Cardiac muscle cell (in vitro differentiated cells and primary cell): ENCODE measurements at regions not wholly inside any gene's neighbourhood (a gene's known extent, or its start where the extent isn't known, plus 50 kb on each side); places are given as distances from the start of the nearest gene placed in this dataset.

Experiments used
- DNase-seq, 2 donors: peaks; one replicate each; pipeline versions ENCODE4 v3.0.0 to v3.0.0-alpha.2; 2010 to 2017; ENCODE audit warnings: low read depth in 1 of 2, low spot score in 1 of 2
- H3K27ac ChIP-seq: fragments of 200-600 bp; sonication (generic); 2 replicates; pipeline ENCODE4 v1.5.1; 2016
- H3K27me3 ChIP-seq: fragments of 200-600 bp; sonication (generic); 2 replicates; pipeline ENCODE4 v1.6.0; 2016; ENCODE audit warnings: control low read depth
- H3K36me3 ChIP-seq: fragments of 200-600 bp; sonication (generic); 2 replicates; pipeline ENCODE4 v1.5.1; 2016; ENCODE audit warnings: control low read depth
- H3K4me1 ChIP-seq: fragments of 200-600 bp; sonication (generic); 2 replicates; pipeline ENCODE4 v1.8.1; 2017; ENCODE audit warnings: low read depth, mild to moderate bottlenecking, mixed run types
- H3K4me3 ChIP-seq: fragments of 200-600 bp; sonication (generic); 2 replicates; pipeline ENCODE4 v1.5.1; 2016; ENCODE audit warnings: mild to moderate bottlenecking
- H3K9me3 ChIP-seq: fragments of 200-600 bp; sonication (generic); 2 replicates; pipeline ENCODE4 v1.5.1; 2017; ENCODE audit warnings: low read depth, mild to moderate bottlenecking, control low read depth
- CTCF ChIP-seq: IDR thresholded peaks from 2 replicates; pipeline ENCODE4 v1.5.1; 2012; ENCODE audit warnings: low read depth, mild to moderate bottlenecking, low read length

DNA sequence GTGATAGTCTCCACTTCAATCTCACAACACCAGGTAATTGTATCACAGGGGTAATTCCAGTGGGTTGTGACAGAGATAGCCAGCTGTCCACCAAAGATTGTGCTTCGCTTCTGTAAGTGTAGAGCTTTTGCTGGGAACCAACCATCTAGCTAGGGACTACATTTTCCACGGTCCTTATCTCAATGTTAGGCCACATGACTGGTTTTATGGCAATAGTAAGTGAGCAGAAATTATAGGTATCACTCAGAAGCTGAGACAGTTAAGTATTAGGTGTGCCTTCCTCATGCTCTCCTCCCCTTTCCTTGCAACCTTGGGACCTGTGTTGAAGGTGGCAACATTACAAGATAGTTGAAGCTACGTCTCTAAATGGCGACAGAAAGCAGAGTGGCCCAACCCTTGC is 108.8 kb upstream of the NALF2 start:
- Histone ChIP-seq H3K36me3 (no peaks in the 10 kb centered on the region), H3K27me3 (no peaks in the 10 kb centered on the region), H3K27ac (no peak overlapping the region), H3K4me3 (no peak overlapping the region), H3K4me1 (peaks cover 4% of the 10 kb centered on the region), H3K9me3 (no peaks in the 10 kb centered on the region)
- TF ChIP-seq CTCF = no peak
- no peak for DNase-seq

- peaks cover 4% of the 10 kb centered on the region for H3K4me1 ChIP-seq
- no peaks in the 10 kb centered on the region for H3K36me3 ChIP-seq
- no peaks in the 10 kb centered on the region for H3K27me3 ChIP-seq
- no peak for DNase-seq
- no peaks in the 10 kb centered on the region for H3K9me3 ChIP-seq
- H3K27ac ChIP-seq = no peak overlapping the region
- H3K4me3 ChIP-seq = no peak overlapping the region
- TF ChIP-seq CTCF = no peak
Observed at GRCh38 chrX:69389101-69389501, 115.0 kb upstream of the NALF2 start.

DNA sequence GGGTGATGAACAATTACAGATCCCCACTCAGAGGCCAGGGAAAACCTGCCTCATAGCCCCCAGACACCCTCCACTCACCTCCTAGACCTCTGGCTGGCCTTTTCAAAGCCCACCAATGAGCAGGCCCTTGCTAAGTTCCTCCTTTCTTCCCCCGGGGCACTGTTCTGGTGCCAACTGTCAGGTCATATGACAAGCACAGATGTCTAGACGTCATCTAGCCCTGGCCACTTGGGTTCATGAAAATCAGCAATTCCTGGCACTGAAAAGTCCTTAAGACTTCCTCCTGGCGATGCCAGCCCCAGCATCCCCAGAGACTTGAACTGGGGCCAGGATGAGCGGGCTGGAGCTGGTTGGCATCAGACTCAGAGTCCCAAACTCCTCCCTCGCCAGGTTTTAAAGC is 115.6 kb upstream of the NALF2 start:
- Histone ChIP-seq H3K9me3 (no peaks in the 10 kb centered on the region), H3K36me3 (no peaks in the 10 kb centered on the region), H3K27ac (no peak overlapping the region)

GRCh38 chrX:69387567-69388487 is 116.3 kb upstream of the NALF2 start:
- Histone ChIP-seq H3K9me3 (no peaks in the 10 kb centered on the region), H3K36me3 (no peaks in the 10 kb centered on the region), H3K27me3 (no peaks in the 10 kb centered on the region), H3K4me1 (peaks cover 4% of the 10 kb centered on the region), H3K4me3 (no peak overlapping the region), H3K27ac (no peak overlapping the region)
- peak; percentile 60 to 72 for DNase-seq
- peak; percentile 67 for TF ChIP-seq CTCF

More for the DNA sequence above, 115.6 kb upstream of the NALF2 start:
- no peak for DNase-seq
- H3K4me3 ChIP-seq = no peak overlapping the region
- H3K27me3 ChIP-seq = no peaks in the 10 kb centered on the region
- H3K4me1 ChIP-seq = peaks cover 4% of the 10 kb centered on the region
- no peak for TF ChIP-seq CTCF

DNA sequence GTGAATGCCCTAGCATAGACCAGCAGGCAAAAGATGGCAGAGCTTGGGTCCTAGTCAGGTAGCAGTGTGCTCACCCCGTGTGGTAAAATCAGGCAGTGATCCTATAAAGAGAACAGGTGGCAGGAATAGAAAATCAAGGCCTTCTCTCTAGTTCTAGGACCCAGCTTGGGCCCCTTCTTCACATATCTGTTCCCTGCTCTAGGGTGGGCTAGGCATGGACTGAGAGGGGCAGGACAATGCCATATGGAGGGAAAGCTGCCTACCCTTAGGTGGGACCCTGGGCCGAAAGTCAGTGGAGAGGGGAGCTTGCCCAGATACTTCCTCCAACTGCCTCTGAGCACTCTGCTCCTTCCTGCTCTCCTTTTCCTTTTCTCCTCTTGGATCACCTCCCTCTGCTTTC is 117.4 kb upstream of the NALF2 start:
- Histone ChIP-seq H3K4me3 (no peak overlapping the region), H3K27ac (no peak overlapping the region), H3K9me3 (no peaks in the 10 kb centered on the region), H3K27me3 (no peaks in the 10 kb centered on the region), H3K4me1 (peaks cover 4% of the 10 kb centered on the region), H3K36me3 (no peaks in the 10 kb centered on the region)
- TF ChIP-seq CTCF = no peak
- no peak for DNase-seq
